Uterus (tissue), 2 donors: ENCODE measurements at regions not wholly inside any gene's neighbourhood (a gene's known extent, or its start where the extent isn't known, plus 50 kb on each side); places are given as distances from the start of the nearest gene placed in this dataset.
"Not testable (repeated sequence)": the region's sequence is repeated elsewhere in the genome, so short reads cannot be mapped to it uniquely, and the experiment has no call there.

Experiments
- CTCF ChIP-seq, 4 experiments: fragments of 200-600 bp in 2 of 4; fragments of 450-650 bp in 2 of 4; sonication (generic) in 2 of 4; IDR thresholded peaks; one replicate each; pipeline ENCODE4 v1.5.1; 2016 to 2019; ENCODE audit warnings: antibody characterized with exemption in 4 of 4, mild to moderate bottlenecking in 2 of 4, moderate library complexity in 1 of 4
- POLR2A ChIP-seq, 2 donors: fragments of 450-650 bp; IDR thresholded peaks; one replicate each; pipeline ENCODE4 v1.6.1; 2016; ENCODE audit warnings: antibody characterized with exemption in 2 of 2, mild to moderate bottlenecking in 1 of 2, moderate library complexity in 1 of 2

GRCh38 chr3:194873474-194873873, 187.8 kb downstream of the FAM43A start:
- TF ChIP-seq POLR2A, CTCF (IDR thresholded peaks at IDR 0.05): not testable (repeated sequence)
